Right lobe of liver (tissue), 6 donors: ENCODE measurements at regions not wholly inside any gene's neighbourhood (a gene's known extent, or its start where the extent isn't known, plus 50 kb on each side); places are given as distances from the start of the nearest gene placed in this dataset.

Source experiments
- ATAC-seq, 4 donors: fragments of 200-7000 bp; cut with Tn5 transposase; one replicate each; pipeline ENCODE4 v1.9.1; 2020; ENCODE audit warnings: mild to moderate bottlenecking in 4 of 4, moderate library complexity in 4 of 4
- DNase-seq, 3 donors: peaks; one replicate each; pipeline ENCODE4 v3.0.0-alpha.2; 2020
- H3K27ac ChIP-seq, 3 donors: fragments of 200-600 bp; one replicate each; pipeline ENCODE4 v1.8.0; 2022
- H3K27me3 ChIP-seq, 2 donors: fragments of 200-600 bp; one replicate each; pipeline ENCODE4 v1.8.0; 2022
- H3K36me3 ChIP-seq, 4 donors: fragments of 200-600 bp; sonication (generic) in 1 of 4; one replicate each; pipeline versions ENCODE4 v1.5.1 to v1.8.0; 2017 to 2022; ENCODE audit warnings: control low read depth in 1 of 4
- H3K4me1 ChIP-seq, 4 donors: fragments of 200-600 bp; sonication (generic) in 1 of 4; one replicate each; pipeline versions ENCODE4 v1.5.1 to v1.8.0; 2017 to 2022; ENCODE audit warnings: control low read depth in 1 of 4
- H3K4me3 ChIP-seq, 3 donors: fragments of 200-600 bp; one replicate each; pipeline ENCODE4 v1.8.0; 2022
- H3K9me3 ChIP-seq, 4 donors: fragments of 200-600 bp; sonication (generic) in 1 of 4; one replicate each; pipeline versions ENCODE4 v1.5.1 to v1.8.0; 2017 to 2022; ENCODE audit warnings: control low read depth in 1 of 4
- CTCF ChIP-seq, 4 donors: fragments of 200-600 bp in 3 of 4; fragments of 450-650 bp in 1 of 4; IDR thresholded peaks; one replicate each; pipeline versions ENCODE4 v1.5.1 to v1.8.0; 2016 to 2022; ENCODE audit warnings: antibody characterized with exemption in 4 of 4, mild to moderate bottlenecking in 2 of 4
- POLR2A ChIP-seq: fragments of 450-650 bp; IDR thresholded peaks from one replicate; pipeline ENCODE4 v1.6.1; 2017; ENCODE audit warnings: antibody characterized with exemption, mild to moderate bottlenecking
- WGBS: methylation state at CpG from one replicate; pipeline ENCODE4 v1.1.6; 2018; ENCODE audit warnings: low coverage, low lambda C conversion rate; ENCODE audit not compliant: insufficient coverage; ENCODE audit errors: missing lambda C conversion rate; 5-methylcytosine and 5-hydroxymethylcytosine counted together
- intact Hi-C, 2 donors: fragments of 100-400 bp; cut with DNase I; formaldehyde crosslinking; loops; one replicate each; pipeline versions ENCODE4 v1.11.2 to v1.14.1; 2022
- donor health status: DM: no; HTN: yes; CAD: no.
- donor health status: DM: no; HTN: no; CAD: no.
- donor health status: DM: no; HTN: no; CAD: no.
- donor health status: DM: no; HTN: yes; CAD: no.
- donor health status: DM: no; HTN: yes; CAD: no.

- no peaks in the 10 kb centered on the region for H3K27me3 ChIP-seq
- ATAC-seq = no peak
- no peaks in the 10 kb centered on the region for H3K4me1 ChIP-seq
- H3K27ac ChIP-seq = no peak overlapping the region
- TF ChIP-seq POLR2A (no peak), CTCF (IDR thresholded peaks at IDR 0.05) (no peak)
- 59% methylated on average over 6 of the region's 6 CpGs for WGBS
- intact Hi-C loops = no loop called here
- H3K9me3 ChIP-seq = no peaks in the 10 kb centered on the region
- no peaks in the 10 kb centered on the region for H3K36me3 ChIP-seq
- DNase-seq = no peak
- no peak overlapping the region for H3K4me3 ChIP-seq
Measured at GRCh38 chr4:151967074-151967473, 206.3 kb upstream of the GATB start.

- no peaks in the 10 kb centered on the region for H3K27me3 ChIP-seq
- 50% methylated on average over 4 of the region's 4 CpGs for WGBS
- ATAC-seq (no peak), DNase-seq (no peak)
- intact Hi-C loops = no loop called here
- H3K4me3 ChIP-seq = no peak overlapping the region
- H3K27ac ChIP-seq = no peak overlapping the region
- TF ChIP-seq CTCF (IDR thresholded peaks at IDR 0.05) (no peak), POLR2A (no peak)
- no peaks in the 10 kb centered on the region for H3K36me3 ChIP-seq
- H3K4me1 ChIP-seq = no peaks in the 10 kb centered on the region
- H3K9me3 ChIP-seq = no peaks in the 10 kb centered on the region
Measured at GRCh38 chr4:151962138-151962823, 201.5 kb upstream of the GATB start.

- H3K36me3 ChIP-seq = no peaks in the 10 kb centered on the region
Measured at GRCh38 chr4:151961456-151961855, 200.6 kb upstream of the GATB start.

GRCh38 chr4:151960449-151961230 lies 199.8 kb upstream of the GATB start:
- intact Hi-C loops = no loop called here
- 69% methylated on average over 11 of the region's 11 CpGs for WGBS
- Histone ChIP-seq H3K4me1 (no peaks in the 10 kb centered on the region), H3K4me3 (no peak overlapping the region), H3K9me3 (no peaks in the 10 kb centered on the region), H3K27ac (no peak overlapping the region), H3K27me3 (no peaks in the 10 kb centered on the region), H3K36me3 (no peaks in the 10 kb centered on the region)
- ATAC-seq (no peak), DNase-seq (no peak)
- TF ChIP-seq POLR2A (no peak), CTCF (IDR thresholded peaks at IDR 0.05) (no peak)

More at GRCh38 chr4:151961456-151961855, 200.6 kb upstream of the GATB start:
- intact Hi-C loops = no loop called here
- TF ChIP-seq CTCF (IDR thresholded peaks at IDR 0.05) = no peak
- no peak for TF ChIP-seq POLR2A
- H3K4me1 ChIP-seq = no peaks in the 10 kb centered on the region
- WGBS = 33% methylated on average over 2 of the region's 2 CpGs
- no peaks in the 10 kb centered on the region for H3K9me3 ChIP-seq
- no peak overlapping the region for H3K4me3 ChIP-seq
- H3K27me3 ChIP-seq = no peaks in the 10 kb centered on the region
- no peak overlapping the region for H3K27ac ChIP-seq
- ATAC-seq (no peak), DNase-seq (no peak)
